ENCODE measurements at regions not wholly inside any gene's neighbourhood (a gene's known extent, or its start where the extent isn't known, plus 50 kb on each side); places are given as distances from the start of the nearest gene placed in this dataset.

DNA sequence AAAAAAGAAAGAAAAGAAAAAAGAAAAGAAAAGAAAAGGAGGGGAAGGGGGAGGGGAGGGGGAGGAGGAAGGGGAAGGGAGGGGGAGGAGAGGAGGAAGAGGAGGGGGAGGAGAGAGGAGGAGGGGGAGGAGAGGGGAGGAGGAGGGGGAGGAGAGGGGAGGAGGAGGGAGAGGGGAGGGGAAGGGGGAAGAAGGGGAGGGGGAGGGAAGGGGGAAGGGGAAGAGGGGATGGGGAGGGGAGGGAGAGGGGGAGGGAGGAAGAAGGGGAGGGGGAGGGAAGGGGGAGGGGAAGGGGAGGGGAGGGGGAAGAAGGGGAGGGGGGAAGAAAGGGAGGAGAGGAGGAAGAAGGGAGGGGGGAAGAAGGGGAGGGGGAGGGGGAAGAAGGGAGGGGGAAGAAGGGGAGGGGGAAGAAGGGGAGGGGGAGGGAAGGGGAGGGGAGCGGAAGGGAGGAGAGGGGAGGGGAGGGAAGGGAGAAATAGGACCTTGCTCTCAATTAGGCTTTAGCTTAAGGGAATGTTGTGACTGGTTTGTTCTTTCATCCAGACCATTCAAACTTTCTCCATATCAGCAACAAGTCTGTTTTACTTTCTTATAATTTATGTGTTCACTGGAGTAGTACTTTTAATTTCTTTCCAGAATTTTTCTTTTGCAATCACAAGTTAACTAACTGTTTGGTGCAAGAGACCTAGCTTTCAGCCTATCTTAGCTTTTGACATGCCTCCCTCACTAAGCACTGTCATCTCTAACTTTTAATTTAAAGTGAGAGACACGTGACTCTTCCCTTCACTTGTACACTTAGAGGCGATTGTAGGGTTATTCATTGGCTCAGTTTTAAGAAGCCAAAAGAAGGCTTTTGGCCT lies 76.5 kb upstream of the EGLN3 start:
- TF ChIP-seq, protein P1, sequence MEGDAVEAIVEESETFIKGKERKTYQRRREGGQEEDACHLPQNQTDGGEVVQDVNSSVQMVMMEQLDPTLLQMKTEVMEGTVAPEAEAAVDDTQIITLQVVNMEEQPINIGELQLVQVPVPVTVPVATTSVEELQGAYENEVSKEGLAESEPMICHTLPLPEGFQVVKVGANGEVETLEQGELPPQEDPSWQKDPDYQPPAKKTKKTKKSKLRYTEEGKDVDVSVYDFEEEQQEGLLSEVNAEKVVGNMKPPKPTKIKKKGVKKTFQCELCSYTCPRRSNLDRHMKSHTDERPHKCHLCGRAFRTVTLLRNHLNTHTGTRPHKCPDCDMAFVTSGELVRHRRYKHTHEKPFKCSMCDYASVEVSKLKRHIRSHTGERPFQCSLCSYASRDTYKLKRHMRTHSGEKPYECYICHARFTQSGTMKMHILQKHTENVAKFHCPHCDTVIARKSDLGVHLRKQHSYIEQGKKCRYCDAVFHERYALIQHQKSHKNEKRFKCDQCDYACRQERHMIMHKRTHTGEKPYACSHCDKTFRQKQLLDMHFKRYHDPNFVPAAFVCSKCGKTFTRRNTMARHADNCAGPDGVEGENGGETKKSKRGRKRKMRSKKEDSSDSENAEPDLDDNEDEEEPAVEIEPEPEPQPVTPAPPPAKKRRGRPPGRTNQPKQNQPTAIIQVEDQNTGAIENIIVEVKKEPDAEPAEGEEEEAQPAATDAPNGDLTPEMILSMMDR (IDR thresholded peaks at IDR 0.05; ENCODE audit: low read depth, low read length, missing control alignments): no peak
- no peak overlapping the region for H3K4me3 ChIP-seq (replicated peaks; ENCODE audit: low read depth, low read length)
- no peak for DNase-seq (ENCODE audit: extremely low read depth, low read depth)

DNA sequence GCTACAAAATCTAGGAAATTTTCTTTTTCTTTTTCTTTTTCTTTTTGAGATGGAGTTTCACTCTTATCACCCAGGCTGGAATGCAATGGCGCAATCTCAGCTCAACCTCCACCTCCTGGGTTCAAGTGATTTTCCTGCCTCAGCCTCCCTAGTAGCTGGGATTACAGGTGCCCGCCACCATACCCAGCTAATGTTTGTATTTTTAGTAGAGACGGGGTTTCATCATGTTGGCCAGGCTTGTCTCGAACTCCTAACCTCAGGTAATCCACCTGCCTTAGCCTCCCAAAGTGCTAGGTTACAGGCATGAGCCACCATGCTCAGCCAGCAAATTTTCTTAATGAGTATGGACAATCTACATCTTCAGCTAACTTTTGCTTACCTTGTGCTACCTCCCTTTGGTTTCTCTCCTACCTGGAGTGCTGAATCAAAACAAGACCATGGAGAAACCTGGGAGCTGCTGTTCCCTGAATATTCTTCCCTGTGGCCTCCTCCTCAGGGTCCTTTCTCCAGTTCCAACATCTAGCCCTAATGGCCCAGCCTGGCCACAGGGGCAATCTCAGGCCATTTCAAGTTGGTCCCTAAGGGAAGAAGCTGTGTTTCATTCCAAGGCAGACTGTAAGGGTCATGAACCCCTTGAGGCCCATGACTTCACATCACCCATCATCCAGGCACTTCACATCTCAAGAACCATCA lies 74.6 kb upstream of the EGLN3 start:
- no peak for DNase-seq (ENCODE audit: extremely low read depth, low read depth)
- no peak overlapping the region for H3K4me3 ChIP-seq (replicated peaks; ENCODE audit: low read depth, low read length)
- TF ChIP-seq, protein P1 (IDR thresholded peaks at IDR 0.05; ENCODE audit: low read depth, low read length, missing control alignments): no peak

DNA sequence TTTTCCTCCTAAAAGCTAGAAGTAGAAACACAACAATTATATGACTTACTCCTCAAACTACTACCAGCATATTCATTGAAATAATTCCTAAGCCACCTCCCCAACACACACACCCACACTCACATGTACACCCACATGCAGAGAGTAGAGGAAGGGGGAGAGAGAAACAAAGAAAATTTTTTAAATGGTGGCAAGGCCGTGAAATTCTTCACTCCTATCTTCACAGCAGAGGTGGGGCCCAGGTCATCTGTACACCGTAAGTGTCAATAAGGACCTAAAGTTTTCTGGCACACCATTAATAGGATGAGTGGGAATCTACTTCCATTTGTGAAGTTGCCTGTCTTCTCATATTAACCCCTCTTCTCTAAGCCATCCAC lies 73.9 kb upstream of the EGLN3 start:
- no peak overlapping the region for H3K4me3 ChIP-seq (replicated peaks; ENCODE audit: low read depth, low read length)
- DNase-seq (ENCODE audit: extremely low read depth, low read depth): no peak
- TF ChIP-seq, protein P1 (IDR thresholded peaks at IDR 0.05; ENCODE audit: low read depth, low read length, missing control alignments): no peak

DNA sequence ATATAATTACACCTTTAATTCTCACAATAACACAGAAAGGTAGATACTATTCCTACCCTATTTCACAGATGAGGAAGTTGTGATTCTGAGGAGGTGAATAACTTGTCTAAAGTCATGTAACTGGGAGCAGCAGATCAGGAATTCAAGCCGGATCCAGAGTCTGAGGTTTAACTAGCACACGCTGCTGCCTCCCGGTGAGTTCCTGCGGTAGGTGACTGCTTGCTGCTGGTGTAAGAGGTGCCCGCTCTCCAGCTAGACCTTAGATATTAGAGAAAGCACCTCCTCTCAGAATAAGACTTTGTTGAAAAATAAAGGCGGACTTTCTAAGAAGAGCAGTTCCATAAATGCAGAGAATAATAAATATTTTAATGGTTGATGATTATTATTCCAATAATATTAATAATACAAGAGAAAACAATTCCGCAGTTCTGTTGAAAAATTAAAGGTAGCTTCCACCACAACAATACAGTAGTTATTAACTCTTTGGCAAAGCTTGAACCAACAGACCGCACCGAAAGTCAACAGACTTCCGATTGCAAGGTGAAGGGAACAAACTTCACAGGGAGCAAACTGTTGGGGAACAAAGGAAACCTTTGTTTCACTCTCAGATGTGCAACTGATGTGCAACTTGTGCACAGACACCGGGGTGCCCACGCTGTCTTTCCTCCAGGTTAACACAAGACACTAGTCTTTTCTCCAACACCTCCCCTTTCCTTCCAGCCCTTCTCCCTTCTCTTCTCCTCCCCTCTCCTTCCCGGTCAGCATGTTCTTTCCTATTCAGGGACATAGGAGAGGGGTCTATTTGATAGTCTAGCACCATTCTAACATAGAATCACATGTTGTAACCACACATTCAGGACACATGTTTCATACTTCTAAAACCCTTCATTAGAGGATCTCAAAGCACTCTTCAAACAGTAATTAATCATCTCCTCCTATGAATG lies 73.2 kb upstream of the EGLN3 start:
- H3K4me3 ChIP-seq (replicated peaks; ENCODE audit: low read depth, low read length): no peak overlapping the region
- no peak for DNase-seq (ENCODE audit: extremely low read depth, low read depth)
- TF ChIP-seq, protein P1 (IDR thresholded peaks at IDR 0.05; ENCODE audit: low read depth, low read length, missing control alignments): no peak

DNA sequence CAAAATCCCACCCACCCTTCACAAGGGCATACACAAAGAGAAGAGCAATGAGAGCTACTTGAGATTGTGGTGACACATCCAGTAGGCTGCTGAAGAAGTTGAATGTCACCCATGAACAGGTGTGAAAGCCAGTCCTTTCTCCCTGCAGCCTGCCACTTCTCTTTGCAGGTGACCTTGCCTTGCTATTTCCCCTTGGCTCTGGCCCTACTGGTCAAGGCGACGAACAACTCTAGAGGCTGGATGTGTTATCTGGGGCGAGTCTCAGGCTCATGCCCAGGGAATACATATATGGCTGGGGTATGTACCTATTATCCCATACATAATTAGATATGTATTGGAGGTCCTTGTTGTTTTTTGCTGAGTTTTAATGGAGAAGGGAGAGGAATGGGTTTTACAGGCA lies 70.2 kb upstream of the EGLN3 start:
- TF ChIP-seq, protein P1 (IDR thresholded peaks at IDR 0.05; ENCODE audit: low read depth, low read length, missing control alignments): no peak
- H3K4me3 ChIP-seq (replicated peaks; ENCODE audit: low read depth, low read length): no peak overlapping the region
- no peak for DNase-seq (ENCODE audit: extremely low read depth, low read depth)

DNA sequence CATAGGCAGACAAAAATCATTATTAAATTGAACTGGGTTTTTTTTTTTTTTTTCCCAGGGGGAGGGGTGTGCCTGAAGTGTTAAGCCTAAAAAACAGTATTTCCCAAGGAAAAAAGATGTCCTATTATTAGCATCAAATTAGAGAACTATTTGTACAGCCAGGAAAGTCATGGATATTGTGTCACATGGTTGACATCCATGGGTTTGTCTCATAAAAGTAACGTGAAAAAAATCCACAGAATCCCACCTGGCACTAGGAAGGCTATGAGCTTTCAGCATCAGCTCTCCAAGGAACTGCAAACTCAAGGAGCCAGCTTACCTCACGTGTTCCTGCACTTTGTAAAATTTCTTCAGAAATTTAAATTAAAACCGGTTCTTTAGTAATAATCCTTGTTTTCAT lies 69.1 kb upstream of the EGLN3 start:
- TF ChIP-seq, protein P1 (IDR thresholded peaks at IDR 0.05; ENCODE audit: low read depth, low read length, missing control alignments): no peak
- no peak overlapping the region for H3K4me3 ChIP-seq (replicated peaks; ENCODE audit: low read depth, low read length)
- no peak for DNase-seq (ENCODE audit: extremely low read depth, low read depth)
